HG02571 (cell line): ENCODE measurements at regions not wholly inside any gene's neighbourhood (a gene's known extent, or its start where the extent isn't known, plus 50 kb on each side); places are given as distances from the start of the nearest gene placed in this dataset.
"Not testable (repeated sequence)": the region's sequence is repeated elsewhere in the genome, so short reads cannot be mapped to it uniquely, and the experiment has no call there.

Experiments used
- ATAC-seq: cut with Tn5 transposase; IDR thresholded peaks from one replicate; pipeline ENCODE4 v1.9.1; 2021; ENCODE audit warnings: mild to moderate bottlenecking, moderate library complexity; ENCODE audit not compliant: unreplicated experiment

- no peak for ATAC-seq
Observed at GRCh38 chr14:29352706-29353080, 575.0 kb downstream of the PRKD1 start.

- no peak for ATAC-seq
Observed at GRCh38 chr14:29353513-29353912, 574.1 kb downstream of the PRKD1 start.

DNA sequence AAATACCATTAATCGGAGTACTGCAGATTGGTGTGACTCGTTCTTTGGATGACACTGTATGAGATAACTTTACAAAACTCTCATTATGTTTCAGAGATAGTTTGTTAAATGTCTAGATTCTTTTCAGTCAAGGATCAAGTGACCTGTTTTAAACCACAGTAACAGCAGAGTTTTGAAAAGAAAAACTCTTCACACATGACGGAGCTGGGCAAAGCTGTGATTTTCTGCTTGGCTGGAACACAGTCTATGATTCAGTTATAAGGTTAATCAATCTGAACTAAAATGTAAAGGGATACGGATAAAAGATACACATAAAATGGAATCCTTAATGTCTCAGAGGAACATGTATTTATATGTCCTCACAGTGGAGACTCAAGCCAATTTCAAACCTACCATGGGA, 573.2 kb downstream of the PRKD1 start:
- no peak for ATAC-seq

- no peak for ATAC-seq
Observed at GRCh38 chr14:29355331-29355730, 572.3 kb downstream of the PRKD1 start.

GRCh38 chr14:29355846-29356245, 571.8 kb downstream of the PRKD1 start:
- ATAC-seq = no peak

DNA sequence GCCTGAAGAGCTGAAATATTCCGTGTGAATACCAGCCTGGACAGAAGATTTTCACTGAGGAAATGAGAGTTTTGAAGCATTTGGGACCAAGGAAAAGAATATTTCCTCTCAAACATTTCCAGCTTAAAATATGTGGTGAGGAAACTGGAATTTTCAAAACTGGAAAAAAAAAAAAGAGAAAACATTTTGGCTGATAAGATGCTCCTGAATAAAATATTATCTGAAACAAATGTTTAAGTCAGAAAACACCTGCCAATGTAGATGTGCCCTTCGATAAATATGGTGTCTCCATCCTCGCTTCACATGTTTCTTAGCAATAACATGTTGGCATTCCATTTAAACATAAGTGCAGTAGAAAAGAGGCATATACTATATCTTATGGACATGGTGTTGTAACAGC, 567.0 kb downstream of the PRKD1 start:
- no peak for ATAC-seq

DNA sequence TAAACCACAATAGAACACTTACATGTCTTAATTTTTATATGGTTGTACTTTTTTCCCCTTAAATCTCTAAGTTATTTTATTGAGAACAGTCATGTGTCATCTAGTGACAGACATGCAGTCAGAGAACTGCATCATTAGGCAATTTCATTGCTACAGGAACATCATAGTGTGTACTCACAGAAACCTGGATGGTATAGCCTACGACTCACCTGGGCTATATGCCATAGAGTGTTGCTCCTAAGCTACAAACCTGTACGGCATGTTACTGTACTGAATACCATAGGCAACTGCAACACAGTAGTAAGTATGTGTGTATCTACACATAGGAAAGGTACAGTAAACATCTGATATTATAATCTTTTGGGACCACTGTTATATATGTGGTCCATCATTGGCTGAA, 557.6 kb downstream of the PRKD1 start:
- ATAC-seq = no peak

DNA sequence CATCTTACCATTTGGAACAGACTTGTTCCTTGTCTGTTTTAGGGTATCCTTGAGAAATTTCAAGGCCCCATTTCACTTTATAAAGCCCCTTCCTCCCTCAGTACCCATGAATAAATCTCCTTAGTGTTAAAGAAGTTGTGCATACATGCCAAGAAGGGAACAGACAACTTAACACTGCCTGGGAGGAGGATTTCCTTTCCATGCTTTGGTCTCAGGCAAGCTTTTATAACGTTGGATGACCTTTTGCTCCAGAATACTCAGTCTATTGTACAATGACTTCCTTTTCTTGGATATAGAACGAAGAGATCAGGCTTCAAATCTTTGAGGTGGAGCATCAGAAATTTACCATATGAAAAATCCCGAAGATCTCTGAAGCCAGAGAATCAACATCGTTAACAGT, 551.4 kb downstream of the PRKD1 start:
- ATAC-seq = no peak

- ATAC-seq = no peak
Observed at GRCh38 chr14:29380826-29381225, 546.8 kb downstream of the PRKD1 start.

DNA sequence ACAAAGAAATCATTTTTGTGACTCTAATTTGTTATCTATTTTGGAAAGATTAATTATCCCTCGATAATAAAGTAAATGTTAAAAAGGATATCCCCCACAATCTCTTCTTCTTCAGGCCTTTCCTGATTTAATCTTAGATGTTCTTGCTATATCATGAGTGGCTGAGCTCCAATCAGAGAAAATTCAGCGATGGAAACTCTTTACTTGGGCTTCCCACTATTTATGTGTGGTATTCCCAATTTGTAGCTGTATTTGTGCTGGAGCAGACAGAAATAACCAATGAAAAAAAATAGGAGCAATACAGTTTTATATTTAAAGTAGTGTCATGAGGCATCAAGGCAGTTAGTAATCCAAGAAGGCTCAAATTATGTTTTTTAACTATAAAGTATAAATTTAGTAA, 539.1 kb downstream of the PRKD1 start:
- no peak for ATAC-seq

DNA sequence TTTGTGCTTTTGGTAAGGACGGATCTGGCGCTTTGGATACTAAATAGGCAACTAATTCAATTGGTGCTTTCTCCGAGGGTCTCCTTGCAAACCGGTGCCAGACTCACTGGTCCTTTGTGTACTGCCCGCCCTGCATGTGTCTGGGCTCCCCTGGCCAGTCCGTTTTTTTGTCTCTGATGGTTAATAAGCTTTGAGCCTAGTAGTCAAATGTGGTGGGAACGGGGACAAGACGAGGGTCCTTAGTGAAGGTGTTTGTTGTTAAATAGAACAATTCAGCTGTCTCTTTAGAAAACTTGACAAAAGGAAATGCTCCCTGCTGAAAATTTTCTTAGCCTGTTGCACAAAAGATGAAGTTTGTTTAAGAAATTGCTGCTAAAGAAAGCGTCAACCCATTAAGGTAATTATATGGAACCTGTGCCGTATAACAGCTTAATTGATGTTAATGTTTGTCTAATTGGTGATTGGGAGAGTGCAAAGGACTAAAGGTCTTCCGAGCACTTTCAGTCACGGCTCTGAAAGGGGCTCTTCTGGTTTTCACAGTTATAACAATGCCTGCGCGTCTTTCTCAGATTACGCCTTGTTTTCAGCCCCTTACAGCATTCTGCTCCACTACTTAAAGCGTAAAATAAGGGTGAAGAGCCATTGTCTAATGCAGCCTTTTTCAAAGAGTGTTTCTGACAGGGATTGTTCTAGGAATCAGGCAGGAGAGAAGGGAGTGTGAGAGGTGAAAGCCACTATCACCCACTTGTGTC, 537.4 kb downstream of the PRKD1 start:
- ATAC-seq = no peak

- no peak for ATAC-seq
Observed at GRCh38 chr14:29391231-29391630, 536.4 kb downstream of the PRKD1 start.

GRCh38 chr14:29391801-29392200, 535.8 kb downstream of the PRKD1 start:
- no peak for ATAC-seq

DNA sequence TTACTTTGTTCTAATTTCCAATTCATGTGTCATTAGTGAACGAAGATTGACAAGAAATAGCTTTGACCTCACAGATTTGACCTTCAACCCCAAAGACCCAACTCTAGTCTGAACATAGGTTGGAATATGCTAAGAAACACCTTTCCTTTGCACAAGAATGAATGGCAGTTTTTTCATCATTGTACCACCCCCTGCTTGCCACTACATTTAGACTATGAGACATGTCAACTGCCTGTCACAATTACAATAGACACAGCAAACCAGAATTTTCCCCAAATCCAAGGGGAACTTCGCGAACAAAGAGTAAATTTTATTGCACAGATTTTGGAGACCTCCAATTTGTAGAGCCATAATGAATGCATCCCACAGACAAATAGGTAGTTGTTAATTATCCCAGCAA, 535.4 kb downstream of the PRKD1 start:
- no peak for ATAC-seq

GRCh38 chr14:29403091-29403490, 524.6 kb downstream of the PRKD1 start:
- ATAC-seq = no peak

DNA sequence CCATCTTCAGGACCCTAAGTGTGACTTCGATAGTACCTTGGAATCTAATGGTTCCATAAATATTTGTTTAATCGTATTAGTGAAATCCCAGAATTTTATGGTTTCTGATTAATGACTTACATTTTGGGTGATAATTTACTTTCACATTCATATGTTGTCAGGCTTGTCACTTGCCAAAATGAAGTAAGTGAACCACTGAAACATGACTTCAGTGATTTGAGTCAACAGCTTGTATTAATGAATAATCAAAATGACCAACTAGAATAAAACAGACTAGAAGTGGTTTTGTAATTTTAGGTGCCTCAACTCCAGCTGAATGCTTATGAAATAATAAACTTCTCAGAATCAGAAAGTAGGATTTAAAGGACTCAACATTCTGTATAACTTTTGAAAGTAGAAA, 517.1 kb downstream of the PRKD1 start:
- ATAC-seq = no peak

- not testable (repeated sequence) for ATAC-seq
Observed at GRCh38 chr14:29414931-29415330, 512.7 kb downstream of the PRKD1 start.

GRCh38 chr14:29419736-29420135, 507.9 kb downstream of the PRKD1 start:
- no peak for ATAC-seq

DNA sequence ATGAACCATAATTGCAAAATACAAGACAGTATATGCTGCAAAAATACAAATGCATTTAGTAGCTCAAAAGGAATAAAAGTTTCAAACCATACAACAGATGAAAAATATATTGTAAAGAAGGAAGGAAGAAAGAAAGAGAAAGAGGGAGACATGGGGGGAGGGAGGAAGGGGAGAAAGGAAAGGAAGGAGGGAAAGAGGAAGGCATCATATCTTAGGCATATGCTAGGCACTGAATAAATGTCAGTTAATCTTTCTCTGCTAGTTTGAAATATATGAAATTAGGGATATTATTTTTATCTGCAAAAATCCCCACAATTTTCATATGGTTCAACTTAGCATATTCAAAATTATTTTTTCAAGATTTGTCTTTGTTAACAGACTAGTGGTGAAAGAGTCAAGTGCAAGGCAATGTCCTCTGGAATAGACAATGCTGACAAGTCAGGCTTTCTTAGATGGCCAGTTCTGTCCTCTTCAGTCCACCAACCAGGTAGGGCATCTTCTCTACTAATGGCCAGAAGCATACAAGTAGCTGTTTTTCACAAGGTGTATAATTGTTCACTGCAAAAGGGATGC, 506.4 kb downstream of the PRKD1 start:
- no peak for ATAC-seq

- ATAC-seq = no peak
Observed at GRCh38 chr14:29425705-29426482, 501.8 kb downstream of the PRKD1 start.

DNA sequence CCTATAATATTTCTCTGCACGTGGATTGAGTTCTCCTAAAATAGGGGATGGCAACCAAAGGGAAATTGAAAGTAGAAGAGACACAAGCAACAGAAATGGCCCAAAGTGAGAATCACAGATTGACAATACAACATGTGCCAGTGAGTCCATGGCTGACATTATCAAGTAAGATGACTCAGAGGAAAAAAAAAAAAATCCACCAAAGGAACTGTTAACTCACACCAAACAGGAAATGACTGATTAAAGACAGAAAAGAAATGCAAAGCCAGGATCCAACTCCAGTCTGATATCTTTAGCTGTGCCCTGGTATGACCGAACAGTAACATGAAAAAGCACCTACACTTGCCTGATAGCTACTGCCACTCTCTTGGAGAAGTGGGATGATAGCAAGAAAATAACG, 485.0 kb downstream of the PRKD1 start:
- ATAC-seq = no peak

DNA sequence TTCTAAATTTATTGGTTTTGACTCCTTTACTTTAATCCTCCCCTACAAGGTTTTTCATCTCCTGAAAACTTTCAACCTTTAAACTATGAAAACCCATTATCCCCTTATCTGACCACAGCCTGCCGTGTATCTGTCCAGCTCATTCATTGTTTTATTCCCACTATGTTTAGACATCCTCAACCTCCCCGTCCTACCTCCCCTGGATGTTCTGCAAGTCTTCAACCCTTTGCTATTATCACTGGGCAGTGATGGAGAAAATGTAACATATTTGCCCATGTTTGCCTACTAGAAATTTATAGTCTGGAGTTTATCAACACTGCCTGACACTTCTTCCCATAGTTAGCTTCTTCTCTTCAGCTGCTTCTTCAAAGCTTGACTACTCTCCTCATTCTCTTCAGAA, 483.4 kb downstream of the PRKD1 start:
- ATAC-seq = no peak
